Femur (tissue), 1 donor: ENCODE measurements at regions not wholly inside any gene's neighbourhood (a gene's known extent, or its start where the extent isn't known, plus 50 kb on each side); places are given as distances from the start of the nearest gene placed in this dataset.
A peak's percentile ranks its signal among the peaks of the same experiment; 100 is the strongest.

Source experiments
- DNase-seq: peaks from one replicate; pipeline ENCODE4 v3.0.0-alpha.2; 2017

DNA sequence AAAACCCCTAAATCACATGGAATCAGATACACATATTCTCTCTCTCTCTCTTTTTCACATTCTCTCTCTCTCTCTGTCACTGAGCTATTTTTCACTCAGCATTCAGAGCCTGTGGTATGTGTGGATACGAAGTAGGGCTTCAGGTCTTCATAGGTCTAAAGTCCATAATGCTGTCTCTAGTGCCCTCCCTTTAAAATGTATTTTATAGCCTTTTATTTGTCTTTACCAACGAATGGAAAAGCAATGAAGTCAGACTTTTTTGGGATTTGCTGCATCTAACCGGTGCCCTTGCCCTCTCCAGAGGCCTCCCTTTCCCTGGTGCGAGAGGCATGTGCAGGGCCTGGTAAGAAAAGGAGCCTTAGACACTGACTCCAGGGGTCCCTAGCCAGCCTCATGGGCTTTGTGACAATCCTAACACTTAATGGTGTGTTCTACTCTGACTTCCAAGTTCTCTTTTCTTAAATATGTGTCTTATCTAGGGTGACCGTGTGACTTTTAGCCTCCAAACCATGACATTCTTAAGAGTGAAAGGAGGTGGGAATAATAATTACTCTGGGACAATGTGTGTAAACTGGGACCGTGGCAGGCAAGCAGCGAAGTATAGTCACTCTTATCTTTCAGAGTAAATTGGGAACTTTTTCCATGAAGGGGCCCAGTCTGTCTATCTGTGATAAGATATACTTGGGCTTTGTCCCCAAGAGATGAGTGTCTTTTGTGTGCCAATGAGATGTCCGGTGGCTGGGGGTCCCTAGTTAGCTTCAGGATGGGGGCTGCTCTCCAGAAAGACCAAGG, 101.1 kb downstream of the B3GNT2 start:
- no peak for DNase-seq

- no peak for DNase-seq
Observed at GRCh38 chr2:62296034-62296831, 100.3 kb downstream of the B3GNT2 start.

- DNase-seq: peak; percentile 56
Observed at GRCh38 chr2:62293490-62294271, 97.8 kb downstream of the B3GNT2 start.

- no peak for DNase-seq
Observed at GRCh38 chr2:62293151-62293489, 97.2 kb downstream of the B3GNT2 start.

- no peak for DNase-seq
Observed at GRCh38 chr2:62292190-62292589, 96.3 kb downstream of the B3GNT2 start.

DNA sequence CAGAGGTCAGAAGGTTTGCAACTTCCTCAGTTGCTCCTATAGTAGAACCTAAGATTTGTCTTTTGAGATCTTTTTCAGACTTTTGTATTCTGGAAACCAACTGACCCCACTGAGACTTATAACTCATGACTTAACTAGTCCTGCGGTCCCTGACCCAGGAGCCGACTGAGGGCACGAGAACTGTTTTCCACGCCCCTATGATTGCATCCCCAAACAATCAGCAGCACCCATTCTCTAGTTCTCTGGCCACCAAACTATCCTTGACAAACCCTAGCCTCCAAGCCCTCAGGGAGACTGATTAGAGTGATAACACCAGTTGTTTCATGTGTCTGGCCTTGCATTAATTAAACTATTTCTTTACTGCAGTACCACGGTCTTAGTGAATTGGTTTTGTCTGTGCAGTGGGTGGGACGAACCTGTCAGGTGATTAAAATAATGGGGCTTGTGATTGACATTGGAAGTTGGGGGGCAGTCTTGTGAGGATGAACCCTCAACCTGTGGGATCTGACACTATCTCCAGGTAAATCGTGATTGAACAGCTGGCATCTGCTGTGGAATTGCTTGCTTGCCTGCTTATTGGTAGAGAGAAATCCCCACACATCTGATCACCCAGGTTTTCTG, 95.7 kb downstream of the B3GNT2 start:
- DNase-seq: no peak

GRCh38 chr2:62291052-62291451, 95.1 kb downstream of the B3GNT2 start:
- no peak for DNase-seq

DNA sequence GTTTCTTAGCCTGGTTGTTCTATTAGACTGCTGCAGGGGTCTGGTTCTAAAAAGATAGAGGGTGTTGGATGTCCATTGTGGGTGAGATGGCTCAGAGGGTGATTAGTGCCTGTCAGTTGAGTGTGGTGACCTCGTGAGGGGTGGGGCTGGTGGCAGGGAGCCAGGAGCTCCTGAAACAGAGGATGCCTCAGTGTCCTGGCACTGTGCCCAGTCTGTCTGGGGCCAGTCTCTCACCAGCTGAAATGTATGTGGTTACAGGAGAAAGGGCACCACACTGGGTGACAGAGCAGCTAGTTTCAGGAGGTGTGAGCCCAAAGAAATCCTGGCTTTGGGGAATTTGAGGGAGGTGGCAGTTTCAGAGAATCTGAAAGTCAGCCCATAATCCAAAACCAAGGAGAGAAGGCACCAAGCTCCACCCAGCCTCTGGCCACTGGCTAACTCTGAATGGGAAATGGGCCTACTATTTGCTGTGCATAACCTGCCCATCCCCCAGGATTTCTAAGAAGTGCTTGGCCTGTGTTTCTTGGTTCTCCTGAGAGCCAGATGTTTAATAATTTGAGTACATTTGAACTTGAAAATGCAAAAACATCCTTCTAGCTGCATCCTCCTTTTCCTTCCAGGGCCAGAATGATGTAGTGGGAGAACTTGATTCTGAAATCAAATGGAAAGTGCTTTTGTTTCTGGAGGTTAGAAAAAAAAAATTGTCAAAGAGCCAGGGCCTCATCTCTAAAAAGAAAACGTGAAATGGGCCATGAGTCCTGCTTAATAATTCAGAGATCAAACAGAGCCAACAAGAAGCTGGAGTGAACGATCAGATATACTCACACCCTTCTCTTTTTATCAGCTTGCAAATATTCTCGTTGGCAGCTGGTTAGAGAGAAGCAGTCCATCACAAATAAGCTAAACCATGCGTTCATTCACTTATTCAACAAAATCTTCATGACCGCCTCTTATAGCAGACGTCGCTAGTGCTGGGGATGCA, 92.3 kb downstream of the B3GNT2 start:
- DNase-seq: peak; percentile 82

- DNase-seq: no peak
Observed at GRCh38 chr2:62287282-62287681, 91.4 kb downstream of the B3GNT2 start.

GRCh38 chr2:62286089-62286785, 90.3 kb downstream of the B3GNT2 start:
- no peak for DNase-seq

DNA sequence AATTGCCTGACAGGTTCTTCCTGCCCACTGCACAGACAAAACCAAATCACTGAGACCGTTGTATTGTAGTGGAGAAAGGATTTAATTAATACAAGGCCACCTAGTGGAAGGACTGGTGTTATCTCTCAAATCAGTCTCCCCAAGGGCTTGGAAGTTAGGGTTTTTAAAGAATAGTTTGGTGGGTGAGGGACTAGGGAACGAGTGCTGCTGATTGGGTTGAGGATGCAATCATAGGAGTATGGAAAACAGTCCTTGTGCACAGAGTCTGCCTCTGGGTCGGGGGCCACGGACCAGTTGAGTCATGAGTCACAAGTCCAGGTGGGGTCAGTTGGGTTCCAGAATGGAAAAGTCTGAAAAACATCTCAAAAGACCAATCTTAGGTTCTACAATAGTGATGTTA, 89.1 kb downstream of the B3GNT2 start:
- DNase-seq: no peak

GRCh38 chr2:62284471-62284870, 88.6 kb downstream of the B3GNT2 start:
- no peak for DNase-seq

GRCh38 chr2:62283147-62283546, 87.2 kb downstream of the B3GNT2 start:
- DNase-seq: no peak

GRCh38 chr2:62281663-62282062, 85.7 kb downstream of the B3GNT2 start:
- DNase-seq: no peak

- DNase-seq: no peak
Observed at GRCh38 chr2:62277688-62278087, 81.8 kb downstream of the B3GNT2 start.
